Epithelial cell of proximal tubule (primary cell): ENCODE measurements at regions not wholly inside any gene's neighbourhood (a gene's known extent, or its start where the extent isn't known, plus 50 kb on each side); places are given as distances from the start of the nearest gene placed in this dataset.

Experiments
- DNase-seq: peaks from one replicate; pipeline ENCODE4 v3.0.0-alpha.2; 2011; ENCODE audit warnings: low read depth
- H3K4me3 ChIP-seq: 2 replicates; pipeline ENCODE4 v1.5.1; 2011; ENCODE audit warnings: low read depth, mild to moderate bottlenecking, low read length
- TF ChIP-seq, protein P1 (sequence below): conservative IDR thresholded peaks from 2 replicates; pipeline ENCODE4 v1.5.1; 2012; ENCODE audit warnings: low read depth, mild to moderate bottlenecking, low read length

DNA sequence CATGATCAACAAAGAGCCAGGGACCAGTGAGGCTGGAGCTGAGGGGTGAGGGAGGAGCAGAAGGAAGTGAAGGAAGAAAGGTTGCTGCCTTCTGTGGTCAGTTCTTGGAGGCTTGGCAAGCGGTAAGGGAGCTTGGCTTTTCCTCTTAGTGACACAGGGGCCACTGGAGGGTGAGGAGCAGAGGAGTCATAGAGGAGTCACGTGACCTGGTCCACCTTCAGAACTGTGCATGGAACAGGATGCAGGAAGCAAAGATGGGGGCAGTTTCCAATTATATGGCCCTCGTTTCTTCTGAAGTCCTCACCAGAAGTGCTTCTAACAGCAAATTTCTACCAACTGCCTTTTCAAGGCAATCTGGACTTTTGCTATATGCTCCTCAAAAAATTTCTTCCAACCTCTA lies 326.9 kb upstream of the SMIM21 start:
- H3K4me3 ChIP-seq: no peak overlapping the region
- TF ChIP-seq, protein P1, sequence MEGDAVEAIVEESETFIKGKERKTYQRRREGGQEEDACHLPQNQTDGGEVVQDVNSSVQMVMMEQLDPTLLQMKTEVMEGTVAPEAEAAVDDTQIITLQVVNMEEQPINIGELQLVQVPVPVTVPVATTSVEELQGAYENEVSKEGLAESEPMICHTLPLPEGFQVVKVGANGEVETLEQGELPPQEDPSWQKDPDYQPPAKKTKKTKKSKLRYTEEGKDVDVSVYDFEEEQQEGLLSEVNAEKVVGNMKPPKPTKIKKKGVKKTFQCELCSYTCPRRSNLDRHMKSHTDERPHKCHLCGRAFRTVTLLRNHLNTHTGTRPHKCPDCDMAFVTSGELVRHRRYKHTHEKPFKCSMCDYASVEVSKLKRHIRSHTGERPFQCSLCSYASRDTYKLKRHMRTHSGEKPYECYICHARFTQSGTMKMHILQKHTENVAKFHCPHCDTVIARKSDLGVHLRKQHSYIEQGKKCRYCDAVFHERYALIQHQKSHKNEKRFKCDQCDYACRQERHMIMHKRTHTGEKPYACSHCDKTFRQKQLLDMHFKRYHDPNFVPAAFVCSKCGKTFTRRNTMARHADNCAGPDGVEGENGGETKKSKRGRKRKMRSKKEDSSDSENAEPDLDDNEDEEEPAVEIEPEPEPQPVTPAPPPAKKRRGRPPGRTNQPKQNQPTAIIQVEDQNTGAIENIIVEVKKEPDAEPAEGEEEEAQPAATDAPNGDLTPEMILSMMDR: no peak
- no peak for DNase-seq

GRCh38 chr18:75753753-75754152 lies 326.2 kb upstream of the SMIM21 start:
- H3K4me3 ChIP-seq: no peak overlapping the region
- DNase-seq: no peak
- TF ChIP-seq, protein P1: no peak

DNA sequence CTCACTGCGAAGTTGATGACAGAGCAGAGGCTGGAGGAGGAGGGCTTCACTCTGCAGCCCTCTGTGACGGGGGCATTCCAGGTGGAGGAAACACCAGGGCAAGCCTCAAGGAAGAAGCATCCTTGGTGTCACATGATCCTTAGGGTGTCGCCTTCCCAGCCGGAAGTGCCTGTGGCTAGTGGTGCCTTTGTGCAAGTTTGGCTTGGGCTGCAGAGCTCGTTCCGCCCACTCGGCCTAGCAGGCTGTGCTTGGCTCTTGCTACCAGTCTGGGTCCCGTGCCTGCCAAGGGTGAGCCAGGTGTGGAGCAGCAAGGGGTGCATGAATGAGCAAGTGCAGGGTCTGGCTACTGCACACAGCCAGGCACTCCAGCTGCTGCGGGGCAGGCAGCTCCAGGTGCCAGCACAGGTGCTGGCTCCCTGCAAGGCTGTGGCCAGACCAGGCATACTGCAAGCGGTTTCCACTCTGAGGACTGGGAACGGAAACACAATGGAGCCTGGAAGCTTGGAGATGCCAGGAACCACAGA lies 325.3 kb upstream of the SMIM21 start:
- no peak overlapping the region for H3K4me3 ChIP-seq
- no peak for DNase-seq
- TF ChIP-seq, protein P1: no peak

- TF ChIP-seq, protein P1: no peak
- no peak for DNase-seq
- H3K4me3 ChIP-seq: no peak overlapping the region
Measured at GRCh38 chr18:75745147-75745546, 317.6 kb upstream of the SMIM21 start.

GRCh38 chr18:75742516-75742915 lies 315.0 kb upstream of the SMIM21 start:
- no peak for DNase-seq
- TF ChIP-seq, protein P1: no peak
- H3K4me3 ChIP-seq: no peak overlapping the region

DNA sequence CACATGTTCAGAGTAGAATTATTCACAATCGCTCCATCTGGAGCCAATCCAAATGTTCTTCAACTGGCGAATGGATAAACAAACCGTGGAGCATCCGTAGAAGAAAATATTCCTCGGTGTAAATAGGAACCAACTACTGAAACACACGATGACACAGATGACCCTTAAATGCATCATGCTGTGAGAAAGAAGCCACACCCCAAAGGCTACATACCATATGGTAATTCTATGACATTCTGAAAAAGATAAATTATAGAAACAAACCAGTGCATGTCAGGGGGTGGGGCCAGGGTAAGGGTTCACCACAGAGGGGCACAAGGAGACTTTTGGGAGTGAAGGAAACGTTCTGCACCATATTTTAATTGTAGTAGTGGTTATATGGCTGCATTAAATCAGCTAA lies 312.2 kb upstream of the SMIM21 start:
- DNase-seq: no peak
- H3K4me3 ChIP-seq: no peak overlapping the region
- TF ChIP-seq, protein P1: no peak

DNA sequence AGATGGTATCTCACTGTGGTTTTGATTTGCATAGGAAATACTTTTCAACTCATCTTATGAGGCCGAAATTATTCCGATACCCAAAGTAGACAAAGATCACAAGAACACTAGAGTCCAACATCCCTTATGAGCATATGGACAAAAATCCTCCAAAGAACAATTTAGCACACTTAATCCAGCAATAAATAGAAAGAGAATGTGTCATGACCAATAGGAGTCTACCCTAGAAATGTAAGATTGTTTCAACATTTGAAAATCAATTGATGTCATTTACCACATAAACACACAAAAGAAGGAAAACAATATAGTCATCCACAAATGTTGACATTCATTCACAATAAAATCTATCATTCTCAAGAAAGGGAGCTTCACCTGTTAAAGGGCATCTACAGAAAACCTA lies 307.8 kb upstream of the SMIM21 start:
- TF ChIP-seq, protein P1: no peak
- DNase-seq: no peak
- no peak overlapping the region for H3K4me3 ChIP-seq
